Activated CD4-positive, alpha-beta T cell treated with anti-CD3 and anti-CD28 coated beads, Interleukin-2, Interleukin-6, amounts not matched to agents 100 ng/mL and 50 ng/mL, durations not matched to agents 16 hours and 8 hours (primary cell): ENCODE measurements at regions not wholly inside any gene's neighbourhood (a gene's known extent, or its start where the extent isn't known, plus 50 kb on each side); places are given as distances from the start of the nearest gene placed in this dataset.

Experiments used
- DNase-seq: peaks from one replicate; pipeline ENCODE4 v3.0.0-alpha.2; 2020

GRCh38 chr4:175447016-175447415 is 365.0 kb downstream of the GPM6A start:
- DNase-seq = no peak

GRCh38 chr4:175450446-175450845 is 361.6 kb downstream of the GPM6A start:
- no peak for DNase-seq

- no peak for DNase-seq
Measured at GRCh38 chr4:175451238-175451965, 360.7 kb downstream of the GPM6A start.

GRCh38 chr4:175453456-175453855 is 358.6 kb downstream of the GPM6A start:
- DNase-seq = no peak

GRCh38 chr4:175456131-175456530 is 355.9 kb downstream of the GPM6A start:
- no peak for DNase-seq

GRCh38 chr4:175457956-175458355 is 354.1 kb downstream of the GPM6A start:
- no peak for DNase-seq

GRCh38 chr4:175459571-175459970 is 352.5 kb downstream of the GPM6A start:
- no peak for DNase-seq

- DNase-seq = no peak
Measured at GRCh38 chr4:175460414-175460813, 351.6 kb downstream of the GPM6A start.

GRCh38 chr4:175469514-175469913 is 342.6 kb downstream of the GPM6A start:
- no peak for DNase-seq

- DNase-seq = no peak
Measured at GRCh38 chr4:175470131-175470530, 341.9 kb downstream of the GPM6A start.

GRCh38 chr4:175480404-175480803 is 331.7 kb downstream of the GPM6A start:
- DNase-seq = no peak

- no peak for DNase-seq
Measured at GRCh38 chr4:175499735-175500352, 312.2 kb downstream of the GPM6A start.

GRCh38 chr4:175504318-175504717 is 307.7 kb downstream of the GPM6A start:
- no peak for DNase-seq

GRCh38 chr4:175509320-175509719 is 302.7 kb downstream of the GPM6A start:
- no peak for DNase-seq

- no peak for DNase-seq
Measured at GRCh38 chr4:175511861-175512260, 300.2 kb downstream of the GPM6A start.

GRCh38 chr4:175514174-175514573 is 297.9 kb downstream of the GPM6A start:
- DNase-seq = no peak

GRCh38 chr4:175530655-175531054 is 281.4 kb downstream of the GPM6A start:
- DNase-seq = no peak

GRCh38 chr4:175531405-175532091 is 280.5 kb downstream of the GPM6A start:
- no peak for DNase-seq

- peak; percentile 0 for DNase-seq
Measured at GRCh38 chr4:175536852-175537453, 275.1 kb downstream of the GPM6A start.

GRCh38 chr4:175539498-175539897 is 272.6 kb downstream of the GPM6A start:
- no peak for DNase-seq

GRCh38 chr4:175540151-175540550 is 271.9 kb downstream of the GPM6A start:
- no peak for DNase-seq

- DNase-seq = no peak
Measured at GRCh38 chr4:175540732-175541131, 271.3 kb downstream of the GPM6A start.

- no peak for DNase-seq
Measured at GRCh38 chr4:175542786-175543185, 269.3 kb downstream of the GPM6A start.

- no peak for DNase-seq
Measured at GRCh38 chr4:175559126-175559525, 252.9 kb downstream of the GPM6A start.
